ENCODE measurements at regions not wholly inside any gene's neighbourhood (a gene's known extent, or its start where the extent isn't known, plus 50 kb on each side); places are given as distances from the start of the nearest gene placed in this dataset.
A peak's percentile ranks its signal among the peaks of the same experiment; 100 is the strongest.
"Not testable (repeated sequence)": the region's sequence is repeated elsewhere in the genome, so short reads cannot be mapped to it uniquely, and the experiment has no call there.

GRCh38 chr15:77910030-77910911, 167.2 kb downstream of the TBC1D2B start:
- peak; percentile 42 to 69 (median 67) for TF ChIP-seq CTCF (IDR thresholded peaks at IDR 0.05)
- DNase-seq (ENCODE audit: low spot score in 2 of 2) = peak in 1 of 2 donors; percentile 86
- H3K9me3 ChIP-seq; H3K27me3 ChIP-seq; H3K4me1 ChIP-seq; H3K36me3 ChIP-seq; intact Hi-C loops (cut with DNase I); H3K27ac ChIP-seq: not testable (repeated sequence)
- H3K4me3 ChIP-seq = peak overlapping the region in 1 of 2 donors; percentile 40

GRCh38 chr15:77909182-77909940, 168.2 kb downstream of the TBC1D2B start:
- TF ChIP-seq CTCF (IDR thresholded peaks at IDR 0.05) = no peak
- DNase-seq (ENCODE audit: low spot score in 2 of 2) = peak in 1 of 2 donors; percentile 43
- Histone ChIP-seq H3K36me3 (no peaks in the 10 kb centered on the region), H3K27ac (no peak overlapping the region), H3K27me3 (no peaks in the 10 kb centered on the region), H3K4me1 (peaks cover 0 to 4% of the 10 kb centered on the region in 2 donors), H3K9me3 (no peaks in the 10 kb centered on the region), H3K4me3 (no peak overlapping the region)
- intact Hi-C loops (cut with DNase I) = no loop called here

- peak in 1 of 2 donors; percentile 34 for DNase-seq (ENCODE audit: low spot score in 2 of 2)
- H3K4me3 ChIP-seq; H3K36me3 ChIP-seq; H3K27me3 ChIP-seq; intact Hi-C loops (cut with DNase I); H3K9me3 ChIP-seq; H3K4me1 ChIP-seq: not testable (repeated sequence)
- H3K27ac ChIP-seq = peak overlapping the region in 1 of 2 donors; percentile 38
Observed at GRCh38 chr15:77908752-77909111, 168.8 kb downstream of the TBC1D2B start.

GRCh38 chr15:77907824-77908751, 169.4 kb downstream of the TBC1D2B start:
- Histone ChIP-seq H3K27ac (peak overlapping the region; percentile 38 to 40), H3K36me3 (no peaks in the 10 kb centered on the region), H3K9me3 (no peaks in the 10 kb centered on the region), H3K4me1 (peaks cover 0 to 4% of the 10 kb centered on the region in 2 donors), H3K27me3 (no peaks in the 10 kb centered on the region), H3K4me3 (no peak overlapping the region)
- peak in 1 of 2 donors; percentile 61 for DNase-seq (ENCODE audit: low spot score in 2 of 2)
- intact Hi-C loops (cut with DNase I) = no loop called here
- TF ChIP-seq CTCF (IDR thresholded peaks at IDR 0.05) = peak; percentile 22 to 29 (median 24)

- H3K9me3 ChIP-seq; H3K4me1 ChIP-seq; H3K36me3 ChIP-seq; intact Hi-C loops (cut with DNase I); H3K27me3 ChIP-seq; H3K4me3 ChIP-seq; H3K27ac ChIP-seq: not testable (repeated sequence)
- peak in 1 of 2 donors; percentile 45 for DNase-seq (ENCODE audit: low spot score in 2 of 2)
Observed at GRCh38 chr15:77906062-77906990, 171.2 kb downstream of the TBC1D2B start.

Measured in ascending aorta (tissue), 2 donors.